Testis (tissue), 2 donors: ENCODE measurements at regions not wholly inside any gene's neighbourhood (a gene's known extent, or its start where the extent isn't known, plus 50 kb on each side); places are given as distances from the start of the nearest gene placed in this dataset.

Experiments
- POLR2A ChIP-seq: fragments of 450-650 bp; IDR thresholded peaks from one replicate; pipeline ENCODE4 v1.6.1; 2017; ENCODE audit warnings: antibody characterized with exemption, mild to moderate bottlenecking, moderate library complexity
- TF ChIP-seq, protein P1 (sequence below), 3 experiments: fragments of 450-650 bp in 2 of 3; fragments of 200-600 bp in 1 of 3; sonication (generic) in 1 of 3; IDR thresholded peaks; one replicate each; pipeline ENCODE4 v1.5.1; 2016 to 2019; ENCODE audit warnings: antibody characterized with exemption in 3 of 3, mild to moderate bottlenecking in 2 of 3, moderate library complexity in 1 of 3

- no peak for TF ChIP-seq POLR2A
- TF ChIP-seq, protein P1, sequence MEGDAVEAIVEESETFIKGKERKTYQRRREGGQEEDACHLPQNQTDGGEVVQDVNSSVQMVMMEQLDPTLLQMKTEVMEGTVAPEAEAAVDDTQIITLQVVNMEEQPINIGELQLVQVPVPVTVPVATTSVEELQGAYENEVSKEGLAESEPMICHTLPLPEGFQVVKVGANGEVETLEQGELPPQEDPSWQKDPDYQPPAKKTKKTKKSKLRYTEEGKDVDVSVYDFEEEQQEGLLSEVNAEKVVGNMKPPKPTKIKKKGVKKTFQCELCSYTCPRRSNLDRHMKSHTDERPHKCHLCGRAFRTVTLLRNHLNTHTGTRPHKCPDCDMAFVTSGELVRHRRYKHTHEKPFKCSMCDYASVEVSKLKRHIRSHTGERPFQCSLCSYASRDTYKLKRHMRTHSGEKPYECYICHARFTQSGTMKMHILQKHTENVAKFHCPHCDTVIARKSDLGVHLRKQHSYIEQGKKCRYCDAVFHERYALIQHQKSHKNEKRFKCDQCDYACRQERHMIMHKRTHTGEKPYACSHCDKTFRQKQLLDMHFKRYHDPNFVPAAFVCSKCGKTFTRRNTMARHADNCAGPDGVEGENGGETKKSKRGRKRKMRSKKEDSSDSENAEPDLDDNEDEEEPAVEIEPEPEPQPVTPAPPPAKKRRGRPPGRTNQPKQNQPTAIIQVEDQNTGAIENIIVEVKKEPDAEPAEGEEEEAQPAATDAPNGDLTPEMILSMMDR (IDR thresholded peaks at IDR 0.05): no peak
Observed at GRCh38 chr12:13505224-13505623, 308.7 kb downstream of the EMP1 start.
